Body of pancreas (tissue), 4 donors: ENCODE measurements at regions not wholly inside any gene's neighbourhood (a gene's known extent, or its start where the extent isn't known, plus 50 kb on each side); places are given as distances from the start of the nearest gene placed in this dataset.

Experiments used
- POLR2A ChIP-seq, 3 donors: fragments of 450-650 bp; IDR thresholded peaks; one replicate each; pipeline ENCODE4 v1.6.1; 2016; ENCODE audit warnings: antibody characterized with exemption in 3 of 3, mild to moderate bottlenecking in 2 of 3
- TF ChIP-seq, protein P1 (sequence below), 7 experiments: fragments of 450-650 bp in 4 of 7; fragments of 200-600 bp in 3 of 7; sonication (generic) in 3 of 7; IDR thresholded peaks; one replicate each; pipeline ENCODE4 v1.5.1; 2016 to 2019; ENCODE audit warnings: antibody characterized with exemption in 7 of 7

DNA sequence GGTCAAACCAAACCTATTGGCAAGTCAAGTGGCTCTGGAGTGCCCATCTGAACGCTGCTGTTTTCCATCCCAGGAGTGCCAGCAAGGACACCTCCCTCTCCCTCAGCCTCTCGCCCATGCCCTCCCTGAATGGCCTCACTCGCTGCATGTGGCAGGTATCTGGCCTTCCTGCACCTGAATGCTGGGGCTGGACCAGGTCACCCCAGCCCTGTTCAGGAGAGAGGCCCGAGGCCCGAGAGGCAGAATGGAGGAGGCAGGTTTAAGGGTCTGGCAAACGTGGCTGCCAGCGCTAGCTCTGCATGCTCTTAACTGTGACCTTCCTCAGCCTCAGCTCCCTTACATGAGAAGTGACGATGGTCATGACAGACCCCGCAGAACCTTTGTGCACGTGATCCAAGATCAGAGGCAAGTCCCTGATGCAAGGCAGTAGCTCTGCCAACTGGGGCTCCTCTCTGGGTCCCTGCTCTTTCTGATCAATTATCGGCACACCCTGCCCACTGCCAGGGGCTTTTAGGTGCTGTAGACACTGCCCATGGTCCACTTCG, 295.7 kb upstream of the ZMIZ1 start:
- TF ChIP-seq POLR2A (IDR thresholded peaks at IDR 0.05) = no peak
- TF ChIP-seq, protein P1, sequence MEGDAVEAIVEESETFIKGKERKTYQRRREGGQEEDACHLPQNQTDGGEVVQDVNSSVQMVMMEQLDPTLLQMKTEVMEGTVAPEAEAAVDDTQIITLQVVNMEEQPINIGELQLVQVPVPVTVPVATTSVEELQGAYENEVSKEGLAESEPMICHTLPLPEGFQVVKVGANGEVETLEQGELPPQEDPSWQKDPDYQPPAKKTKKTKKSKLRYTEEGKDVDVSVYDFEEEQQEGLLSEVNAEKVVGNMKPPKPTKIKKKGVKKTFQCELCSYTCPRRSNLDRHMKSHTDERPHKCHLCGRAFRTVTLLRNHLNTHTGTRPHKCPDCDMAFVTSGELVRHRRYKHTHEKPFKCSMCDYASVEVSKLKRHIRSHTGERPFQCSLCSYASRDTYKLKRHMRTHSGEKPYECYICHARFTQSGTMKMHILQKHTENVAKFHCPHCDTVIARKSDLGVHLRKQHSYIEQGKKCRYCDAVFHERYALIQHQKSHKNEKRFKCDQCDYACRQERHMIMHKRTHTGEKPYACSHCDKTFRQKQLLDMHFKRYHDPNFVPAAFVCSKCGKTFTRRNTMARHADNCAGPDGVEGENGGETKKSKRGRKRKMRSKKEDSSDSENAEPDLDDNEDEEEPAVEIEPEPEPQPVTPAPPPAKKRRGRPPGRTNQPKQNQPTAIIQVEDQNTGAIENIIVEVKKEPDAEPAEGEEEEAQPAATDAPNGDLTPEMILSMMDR (IDR thresholded peaks at IDR 0.05) = no peak
